Smooth muscle cell of the brain vasculature (primary cell): ENCODE measurements at regions not wholly inside any gene's neighbourhood (a gene's known extent, or its start where the extent isn't known, plus 50 kb on each side); places are given as distances from the start of the nearest gene placed in this dataset.
"Not testable (repeated sequence)": the region's sequence is repeated elsewhere in the genome, so short reads cannot be mapped to it uniquely, and the experiment has no call there.

Experiments used
- DNase-seq: peaks from one replicate; pipeline ENCODE4 v3.0.0-alpha.2; 2012; ENCODE audit warnings: low read depth, low spot score

- DNase-seq = no peak
These were observed 150.2 kb upstream of the FZD8 start for GRCh38 chr10:35792291-35792690.

GRCh38 chr10:35789996-35790395 lies 147.9 kb upstream of the FZD8 start:
- DNase-seq = no peak

GRCh38 chr10:35784751-35785150 lies 142.7 kb upstream of the FZD8 start:
- no peak for DNase-seq

- no peak for DNase-seq
These were observed 141.3 kb upstream of the FZD8 start for GRCh38 chr10:35783305-35783838.

GRCh38 chr10:35781643-35782035 lies 139.5 kb upstream of the FZD8 start:
- no peak for DNase-seq

GRCh38 chr10:35780970-35781642 lies 139.0 kb upstream of the FZD8 start:
- no peak for DNase-seq

GRCh38 chr10:35778306-35778705 lies 136.2 kb upstream of the FZD8 start:
- no peak for DNase-seq

- DNase-seq = not testable (repeated sequence)
These were observed 134.5 kb upstream of the FZD8 start for GRCh38 chr10:35776557-35776956.

GRCh38 chr10:35774109-35774508 lies 132.0 kb upstream of the FZD8 start:
- DNase-seq = no peak

GRCh38 chr10:35770817-35771355 lies 128.8 kb upstream of the FZD8 start:
- no peak for DNase-seq

GRCh38 chr10:35769795-35770194 lies 127.7 kb upstream of the FZD8 start:
- no peak for DNase-seq

GRCh38 chr10:35768731-35769130 lies 126.6 kb upstream of the FZD8 start:
- DNase-seq = no peak

GRCh38 chr10:35768011-35768410 lies 125.9 kb upstream of the FZD8 start:
- DNase-seq = no peak

GRCh38 chr10:35765996-35766395 lies 123.9 kb upstream of the FZD8 start:
- no peak for DNase-seq

- no peak for DNase-seq
These were observed 123.0 kb upstream of the FZD8 start for GRCh38 chr10:35765066-35765527.

GRCh38 chr10:35762311-35763030 lies 120.4 kb upstream of the FZD8 start:
- DNase-seq = no peak

- DNase-seq = no peak
These were observed 116.0 kb upstream of the FZD8 start for GRCh38 chr10:35758076-35758475.

- DNase-seq = no peak
These were observed 112.4 kb upstream of the FZD8 start for GRCh38 chr10:35754519-35754918.

- DNase-seq = no peak
These were observed 110.7 kb upstream of the FZD8 start for GRCh38 chr10:35752469-35753461.

- DNase-seq = no peak
These were observed 109.3 kb upstream of the FZD8 start for GRCh38 chr10:35751347-35751746.

- DNase-seq = no peak
These were observed 107.1 kb upstream of the FZD8 start for GRCh38 chr10:35749230-35749629.
